IPS-NIHi7 (cell line): ENCODE measurements at regions not wholly inside any gene's neighbourhood (a gene's known extent, or its start where the extent isn't known, plus 50 kb on each side); places are given as distances from the start of the nearest gene placed in this dataset.
A peak's percentile ranks its signal among the peaks of the same experiment; 100 is the strongest.

Experiments used
- DNase-seq: peaks from one replicate; pipeline ENCODE4 v3.0.0; 2012; ENCODE audit warnings: mixed read lengths; ENCODE audit errors: extremely low spot score

DNA sequence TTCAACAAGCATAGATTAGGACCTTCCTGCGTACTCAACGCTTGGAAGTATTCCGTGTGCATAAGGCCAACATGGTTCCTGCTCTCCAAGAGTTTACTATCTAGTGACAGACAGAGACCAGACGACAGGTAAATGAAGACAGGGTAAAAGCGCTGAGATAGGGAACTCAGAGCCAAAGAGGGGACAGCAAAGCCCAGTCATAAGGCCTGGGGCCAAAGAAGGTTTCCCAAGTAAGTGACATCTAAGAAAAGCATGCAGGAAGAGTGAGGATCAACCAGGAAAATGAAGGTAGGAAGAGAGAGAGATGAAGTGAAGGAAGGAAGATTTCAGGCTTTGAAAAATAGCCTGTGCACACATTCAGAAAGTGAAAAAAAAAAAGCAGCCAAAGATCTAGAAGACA, 76.9 kb upstream of the CDH20 start:
- no peak for DNase-seq

DNA sequence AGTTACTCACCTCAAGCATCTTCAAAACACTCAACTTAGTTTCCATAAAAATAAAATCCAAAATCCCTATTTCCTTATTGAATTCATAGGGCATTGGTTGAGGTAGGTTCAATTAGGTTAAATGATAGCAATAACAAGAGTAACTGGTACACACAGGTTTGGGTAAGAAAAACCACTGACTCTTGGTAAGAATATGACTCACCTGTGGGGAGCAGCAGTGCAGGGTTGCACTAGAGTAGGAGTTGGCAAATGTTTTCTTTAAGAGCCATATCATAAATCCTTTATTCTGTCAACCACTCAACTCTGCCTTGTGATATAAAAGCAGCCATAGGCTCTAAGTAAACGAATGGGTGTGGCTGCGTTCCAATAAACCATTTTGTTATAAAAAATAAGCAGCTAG, 71.4 kb upstream of the CDH20 start:
- no peak for DNase-seq

DNA sequence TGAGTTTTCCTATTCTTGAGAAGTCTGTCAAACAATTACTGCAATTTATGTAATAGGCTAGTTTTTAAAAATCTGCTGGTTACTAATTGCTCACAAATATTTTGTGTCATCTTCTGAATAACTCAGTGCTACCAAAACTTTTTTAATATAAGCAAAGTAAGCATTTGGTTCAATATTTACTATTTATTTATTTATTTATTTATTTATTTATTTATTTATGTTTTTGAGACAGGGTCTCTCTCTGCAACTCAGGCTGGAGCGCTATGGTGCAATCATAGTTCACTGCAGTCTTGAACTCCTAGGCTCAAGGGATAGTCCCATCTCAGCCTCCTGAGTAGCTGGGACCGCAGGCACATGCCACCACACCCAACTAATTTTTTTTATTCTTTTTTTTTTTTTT, 60.4 kb upstream of the CDH20 start:
- DNase-seq = no peak

DNA sequence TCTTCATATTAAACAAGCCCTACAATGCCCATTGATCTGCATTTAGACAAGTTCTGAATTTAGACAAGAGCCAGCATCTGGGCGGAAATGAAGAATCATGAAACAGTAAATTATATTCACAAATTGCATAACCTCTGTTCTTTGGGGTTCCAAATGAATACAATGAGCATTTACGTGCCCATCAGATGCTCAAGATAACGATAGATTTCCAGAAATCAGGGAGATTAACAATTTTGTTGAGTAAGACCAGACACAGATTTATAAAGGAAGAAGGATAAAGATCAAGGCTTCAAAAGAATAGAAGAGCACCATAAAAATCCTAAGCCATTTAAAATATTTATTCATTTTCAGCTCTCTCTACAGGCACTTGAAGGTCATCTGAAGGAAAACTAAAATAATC, 59.7 kb upstream of the CDH20 start:
- no peak for DNase-seq

DNA sequence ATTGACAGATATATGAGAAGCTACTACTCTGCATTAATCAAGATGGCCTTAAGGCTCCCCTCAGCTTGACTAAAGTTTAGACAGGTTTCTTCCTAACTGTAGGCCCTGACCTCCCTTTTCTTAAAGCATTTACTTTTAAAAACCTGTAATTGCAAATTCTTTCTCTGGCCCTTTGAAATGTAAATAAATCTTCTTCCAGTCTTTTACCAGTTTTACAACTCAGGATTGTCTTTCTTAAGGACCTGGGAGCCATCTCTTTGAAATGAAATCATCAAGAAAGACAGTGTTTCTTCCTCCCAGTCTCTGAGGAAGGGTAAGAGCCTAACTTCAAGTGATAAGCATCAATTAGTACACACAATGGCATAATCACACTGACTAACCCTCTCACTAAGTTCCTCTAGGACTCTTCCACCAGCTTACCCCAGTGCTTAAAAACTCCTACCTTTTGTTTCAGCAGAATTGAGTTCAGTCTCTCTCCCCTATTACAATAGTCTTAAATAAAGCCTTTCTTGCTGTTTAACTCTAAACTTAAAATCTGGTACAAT, 58.7 kb upstream of the CDH20 start:
- peak; percentile 15 for DNase-seq

DNA sequence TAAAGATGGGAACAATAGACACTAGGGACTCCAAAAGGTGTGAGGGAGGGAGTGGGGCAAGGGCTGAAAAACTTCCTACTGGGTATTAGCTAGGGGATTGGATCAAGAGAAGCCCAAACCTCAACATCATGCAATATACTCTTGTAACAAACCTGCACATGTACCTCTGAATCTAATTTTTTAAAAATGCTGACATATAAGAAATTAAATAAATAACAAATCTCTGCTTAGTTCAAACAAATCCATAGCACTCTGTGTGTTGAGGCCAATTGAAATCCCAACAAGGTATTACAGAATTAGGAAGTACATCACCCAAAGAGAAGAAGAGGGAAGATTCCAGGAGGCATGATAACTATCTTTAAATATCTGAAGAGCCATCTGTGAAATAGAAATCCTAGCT, 55.4 kb upstream of the CDH20 start:
- DNase-seq = no peak

DNA sequence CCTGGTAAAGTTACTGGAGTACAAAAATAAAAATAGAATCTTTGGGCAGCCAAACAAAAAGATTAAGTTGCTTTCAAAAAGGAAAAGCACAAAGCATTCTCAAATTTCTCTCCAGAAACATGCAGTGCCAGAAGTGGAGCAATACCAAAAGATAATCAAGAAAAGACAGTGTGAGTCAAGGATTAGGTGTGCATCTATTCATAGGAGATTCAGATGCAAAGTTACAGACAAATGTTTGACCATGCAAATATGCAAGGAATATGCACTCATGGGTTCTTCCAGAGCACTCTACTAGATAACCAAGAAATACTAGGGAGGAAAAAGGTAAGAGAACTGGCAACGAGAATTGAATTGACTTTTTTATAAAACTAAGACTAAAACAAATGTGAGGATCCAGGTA, 51.8 kb upstream of the CDH20 start:
- no peak for DNase-seq

DNA sequence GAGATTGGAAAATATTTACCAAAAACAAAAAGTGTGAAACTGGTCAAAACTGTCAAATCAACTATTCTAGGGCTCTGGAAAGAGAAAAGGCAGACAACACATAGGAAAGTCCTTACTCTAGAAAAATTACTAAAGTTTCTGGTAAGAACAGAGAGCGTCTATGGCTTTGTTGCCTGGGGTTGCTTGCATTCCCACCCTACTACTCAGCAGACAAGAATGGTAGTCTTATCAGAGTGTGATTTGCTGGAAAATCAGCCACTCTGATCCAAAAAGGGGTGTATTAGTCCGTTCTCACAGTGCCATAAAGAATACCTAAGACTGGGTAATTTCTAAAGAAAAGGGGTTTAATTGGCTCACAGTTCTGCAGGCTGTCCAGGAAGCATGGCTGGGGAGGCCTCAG, 50.3 kb upstream of the CDH20 start:
- no peak for DNase-seq
